IMR-90 (cell line): ENCODE measurements at regions not wholly inside any gene's neighbourhood (a gene's known extent, or its start where the extent isn't known, plus 50 kb on each side); places are given as distances from the start of the nearest gene placed in this dataset.

Experiments used
- CEBPB ChIP-seq: IDR thresholded peaks from 2 replicates; pipeline ENCODE4 v1.6.1; 2012; ENCODE audit warnings: low read depth, low read length, improper control_type of control experiment
- ELK1 ChIP-seq: fragments of 150-350 bp; IDR thresholded peaks from 2 replicates; pipeline ENCODE4 v1.6.1; 2016; ENCODE audit warnings: low read depth, mild to moderate bottlenecking, low read length, moderate library complexity, borderline replicate concordance
- NFE2L2 ChIP-seq: fragments of 150-350 bp; IDR thresholded peaks from 2 replicates; pipeline ENCODE4 v1.6.1; 2016; ENCODE audit warnings: low read depth, mild to moderate bottlenecking, low read length
- RCOR1 ChIP-seq: IDR thresholded peaks from 2 replicates; pipeline ENCODE4 v1.6.1; 2012; ENCODE audit warnings: mild to moderate bottlenecking, low read length, improper control_type of control experiment; ENCODE audit not compliant: insufficient replicate concordance
- SMC3 ChIP-seq: fragments of 150-350 bp; IDR thresholded peaks from 2 replicates; pipeline ENCODE4 v1.6.1; 2016; ENCODE audit warnings: low read depth, mild to moderate bottlenecking, antibody characterized with exemption, low read length, moderate library complexity
- TF ChIP-seq, protein P1 (sequence below): conservative IDR thresholded peaks from 2 replicates; pipeline ENCODE4 v1.5.1; 2012; ENCODE audit warnings: mild to moderate bottlenecking, low read depth, low read length, improper control_type of control experiment
- TF ChIP-seq, protein P2 (sequence below): fragments of 150-350 bp; IDR thresholded peaks from 2 replicates; pipeline ENCODE4 v1.6.1; 2017; ENCODE audit warnings: mild to moderate bottlenecking, antibody characterized with exemption, low read length, low read depth

DNA sequence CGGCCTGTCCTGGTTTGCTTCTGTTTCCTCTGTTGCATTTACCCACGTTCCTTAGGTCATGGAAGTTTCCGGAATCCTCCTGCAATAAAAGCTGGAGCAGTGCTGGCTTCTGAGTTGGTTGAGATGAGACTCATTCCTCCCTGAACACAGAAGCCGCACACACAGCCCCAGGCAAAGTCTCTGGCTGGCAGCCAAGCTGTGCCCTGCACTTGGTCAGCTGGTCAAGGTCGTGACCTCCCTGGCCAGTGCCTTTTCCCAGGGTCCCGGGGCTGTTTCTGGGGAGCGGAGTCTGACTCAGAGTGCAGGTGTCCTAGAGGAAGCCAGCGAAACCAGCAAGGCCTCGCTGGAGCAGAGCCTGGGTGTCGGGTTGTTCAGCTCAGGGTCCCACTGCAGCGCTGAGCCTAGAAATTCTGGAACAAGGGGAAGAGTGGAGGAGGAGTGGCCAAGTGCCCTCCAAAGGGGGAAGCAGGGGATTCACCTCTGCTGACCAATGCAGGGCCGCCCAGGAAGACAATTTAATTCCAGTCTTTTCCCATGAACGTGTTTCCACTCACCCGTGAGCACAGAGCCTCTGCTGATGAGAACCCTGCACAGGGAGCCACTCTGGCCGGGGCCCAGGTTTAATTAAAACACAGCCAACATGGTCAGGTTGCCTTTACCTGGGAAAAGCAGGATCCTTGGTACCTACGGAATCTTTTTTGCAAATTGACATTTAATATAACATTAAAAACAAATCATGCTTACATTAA, 245.5 kb upstream of the PPP2R2D start:
- TF ChIP-seq ELK1 (no peak), NFE2L2 (no peak), RCOR1 (no peak), SMC3 (no peak), CEBPB (no peak)
- TF ChIP-seq, protein P1, sequence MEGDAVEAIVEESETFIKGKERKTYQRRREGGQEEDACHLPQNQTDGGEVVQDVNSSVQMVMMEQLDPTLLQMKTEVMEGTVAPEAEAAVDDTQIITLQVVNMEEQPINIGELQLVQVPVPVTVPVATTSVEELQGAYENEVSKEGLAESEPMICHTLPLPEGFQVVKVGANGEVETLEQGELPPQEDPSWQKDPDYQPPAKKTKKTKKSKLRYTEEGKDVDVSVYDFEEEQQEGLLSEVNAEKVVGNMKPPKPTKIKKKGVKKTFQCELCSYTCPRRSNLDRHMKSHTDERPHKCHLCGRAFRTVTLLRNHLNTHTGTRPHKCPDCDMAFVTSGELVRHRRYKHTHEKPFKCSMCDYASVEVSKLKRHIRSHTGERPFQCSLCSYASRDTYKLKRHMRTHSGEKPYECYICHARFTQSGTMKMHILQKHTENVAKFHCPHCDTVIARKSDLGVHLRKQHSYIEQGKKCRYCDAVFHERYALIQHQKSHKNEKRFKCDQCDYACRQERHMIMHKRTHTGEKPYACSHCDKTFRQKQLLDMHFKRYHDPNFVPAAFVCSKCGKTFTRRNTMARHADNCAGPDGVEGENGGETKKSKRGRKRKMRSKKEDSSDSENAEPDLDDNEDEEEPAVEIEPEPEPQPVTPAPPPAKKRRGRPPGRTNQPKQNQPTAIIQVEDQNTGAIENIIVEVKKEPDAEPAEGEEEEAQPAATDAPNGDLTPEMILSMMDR: no peak
- TF ChIP-seq, protein P2, sequence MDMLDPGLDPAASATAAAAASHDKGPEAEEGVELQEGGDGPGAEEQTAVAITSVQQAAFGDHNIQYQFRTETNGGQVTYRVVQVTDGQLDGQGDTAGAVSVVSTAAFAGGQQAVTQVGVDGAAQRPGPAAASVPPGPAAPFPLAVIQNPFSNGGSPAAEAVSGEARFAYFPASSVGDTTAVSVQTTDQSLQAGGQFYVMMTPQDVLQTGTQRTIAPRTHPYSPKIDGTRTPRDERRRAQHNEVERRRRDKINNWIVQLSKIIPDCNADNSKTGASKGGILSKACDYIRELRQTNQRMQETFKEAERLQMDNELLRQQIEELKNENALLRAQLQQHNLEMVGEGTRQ: no peak
